HL-60 (cell line): ENCODE measurements at regions not wholly inside any gene's neighbourhood (a gene's known extent, or its start where the extent isn't known, plus 50 kb on each side); places are given as distances from the start of the nearest gene placed in this dataset.
A peak's percentile ranks its signal among the peaks of the same experiment; 100 is the strongest.

Source experiments
- CTCF ChIP-seq: IDR thresholded peaks from one replicate; pipeline ENCODE4 v1.5.1; 2011; ENCODE audit warnings: low read length, control low read depth, inconsistent platforms; ENCODE audit not compliant: insufficient read depth
- GABPA ChIP-seq: IDR thresholded peaks from 2 replicates; pipeline ENCODE4 v1.6.1; 2012; ENCODE audit warnings: low read depth
- POLR2AphosphoS5 ChIP-seq: IDR thresholded peaks from 2 replicates; pipeline ENCODE4 v1.6.1; 2012; ENCODE audit warnings: low read depth
- REST ChIP-seq: IDR thresholded peaks from 2 replicates; pipeline ENCODE4 v1.6.1; 2012; ENCODE audit warnings: low read depth; ENCODE audit not compliant: insufficient replicate concordance
- SPI1 ChIP-seq: IDR thresholded peaks from 2 replicates; pipeline ENCODE4 v1.6.1; 2012; ENCODE audit warnings: low read depth, mild to moderate bottlenecking, borderline replicate concordance

- TF ChIP-seq CTCF: peak; percentile 40
- TF ChIP-seq REST: no peak
- TF ChIP-seq POLR2AphosphoS5: no peak
- no peak for TF ChIP-seq SPI1
- no peak for TF ChIP-seq GABPA
Observed at GRCh38 chr22:23402275-23403151, 177.6 kb downstream of the IGLL1 start.
